NB4 (cell line): ENCODE measurements at regions not wholly inside any gene's neighbourhood (a gene's known extent, or its start where the extent isn't known, plus 50 kb on each side); places are given as distances from the start of the nearest gene placed in this dataset.

Experiments
- MYC ChIP-seq: IDR thresholded peaks from 2 replicates; pipeline ENCODE4 v1.6.1; 2011; ENCODE audit warnings: low read depth, low read length
- POLR2A ChIP-seq: IDR thresholded peaks from 2 replicates; pipeline ENCODE4 v1.6.1; 2011; ENCODE audit warnings: mild to moderate bottlenecking; ENCODE audit not compliant: insufficient read length; ENCODE audit errors: extremely low read depth
- TF ChIP-seq, protein P1 (sequence below): IDR thresholded peaks from one replicate; pipeline ENCODE4 v1.5.1; 2012; ENCODE audit warnings: low read depth, low read length
- TF ChIP-seq, protein P2 (sequence below): IDR thresholded peaks from 2 replicates; pipeline ENCODE4 v1.6.1; 2011; ENCODE audit warnings: low read depth, low read length

DNA sequence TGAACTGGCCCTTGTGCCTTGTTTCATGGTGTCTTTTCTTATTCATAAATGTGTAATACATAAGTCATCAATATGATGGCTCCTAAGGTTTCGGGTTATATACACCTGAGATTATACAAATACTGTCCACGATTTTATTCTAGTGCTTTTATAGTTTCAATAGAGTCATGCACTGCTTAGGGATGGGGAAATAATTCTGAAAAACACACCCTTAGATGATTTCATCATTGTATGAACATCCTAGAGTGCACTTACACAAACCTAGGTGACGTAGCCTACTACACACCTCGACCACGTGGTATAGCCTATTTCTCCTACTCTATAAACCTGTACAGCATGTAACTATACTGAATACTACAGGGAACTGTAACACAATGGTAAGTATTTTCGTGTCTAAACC, 988.8 kb upstream of the NR2F2 start:
- TF ChIP-seq POLR2A (no peak), MYC (no peak)
- TF ChIP-seq, protein P1, sequence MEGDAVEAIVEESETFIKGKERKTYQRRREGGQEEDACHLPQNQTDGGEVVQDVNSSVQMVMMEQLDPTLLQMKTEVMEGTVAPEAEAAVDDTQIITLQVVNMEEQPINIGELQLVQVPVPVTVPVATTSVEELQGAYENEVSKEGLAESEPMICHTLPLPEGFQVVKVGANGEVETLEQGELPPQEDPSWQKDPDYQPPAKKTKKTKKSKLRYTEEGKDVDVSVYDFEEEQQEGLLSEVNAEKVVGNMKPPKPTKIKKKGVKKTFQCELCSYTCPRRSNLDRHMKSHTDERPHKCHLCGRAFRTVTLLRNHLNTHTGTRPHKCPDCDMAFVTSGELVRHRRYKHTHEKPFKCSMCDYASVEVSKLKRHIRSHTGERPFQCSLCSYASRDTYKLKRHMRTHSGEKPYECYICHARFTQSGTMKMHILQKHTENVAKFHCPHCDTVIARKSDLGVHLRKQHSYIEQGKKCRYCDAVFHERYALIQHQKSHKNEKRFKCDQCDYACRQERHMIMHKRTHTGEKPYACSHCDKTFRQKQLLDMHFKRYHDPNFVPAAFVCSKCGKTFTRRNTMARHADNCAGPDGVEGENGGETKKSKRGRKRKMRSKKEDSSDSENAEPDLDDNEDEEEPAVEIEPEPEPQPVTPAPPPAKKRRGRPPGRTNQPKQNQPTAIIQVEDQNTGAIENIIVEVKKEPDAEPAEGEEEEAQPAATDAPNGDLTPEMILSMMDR = no peak
- TF ChIP-seq, protein P2, sequence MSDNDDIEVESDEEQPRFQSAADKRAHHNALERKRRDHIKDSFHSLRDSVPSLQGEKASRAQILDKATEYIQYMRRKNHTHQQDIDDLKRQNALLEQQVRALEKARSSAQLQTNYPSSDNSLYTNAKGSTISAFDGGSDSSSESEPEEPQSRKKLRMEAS = no peak
